Stimulated activated CD4-positive, alpha-beta T cell treated with anti-CD3 and anti-CD28 coated beads, Interleukin-2, amount 100 ng/mL, for 24 hours (primary cell): ENCODE measurements at regions not wholly inside any gene's neighbourhood (a gene's known extent, or its start where the extent isn't known, plus 50 kb on each side); places are given as distances from the start of the nearest gene placed in this dataset.
"Not testable (repeated sequence)": the region's sequence is repeated elsewhere in the genome, so short reads cannot be mapped to it uniquely, and the experiment has no call there.

Source experiments
- DNase-seq, 2 donors: peaks; one replicate each; pipeline ENCODE4 v3.0.0-alpha.2; 2020

GRCh38 chr20:51305316-51306052 lies 237.0 kb downstream of the NFATC2 start:
- DNase-seq = no peak

GRCh38 chr20:51303731-51304670 lies 238.5 kb downstream of the NFATC2 start:
- DNase-seq = no peak

- no peak for DNase-seq
Observed at GRCh38 chr20:51301026-51301425, 241.5 kb downstream of the NFATC2 start.

- no peak for DNase-seq
Observed at GRCh38 chr20:51300104-51300503, 242.4 kb downstream of the NFATC2 start.

GRCh38 chr20:51299413-51299812 lies 243.1 kb downstream of the NFATC2 start:
- DNase-seq = no peak

GRCh38 chr20:51298141-51298749 lies 244.3 kb downstream of the NFATC2 start:
- no peak for DNase-seq

- no peak for DNase-seq
Observed at GRCh38 chr20:51287628-51288413, 254.7 kb downstream of the NFATC2 start.

GRCh38 chr20:51286758-51287157 lies 255.8 kb downstream of the NFATC2 start:
- no peak for DNase-seq

GRCh38 chr20:51285684-51286083 lies 256.8 kb downstream of the NFATC2 start:
- no peak for DNase-seq

GRCh38 chr20:51284871-51285270 lies 257.6 kb downstream of the NFATC2 start:
- no peak for DNase-seq

GRCh38 chr20:51284176-51284575 lies 258.3 kb downstream of the NFATC2 start:
- no peak for DNase-seq

GRCh38 chr20:51281521-51281920 lies 258.6 kb upstream of the KCNG1 start:
- no peak for DNase-seq

GRCh38 chr20:51280047-51280446 lies 257.1 kb upstream of the KCNG1 start:
- DNase-seq = no peak

- DNase-seq = no peak
Observed at GRCh38 chr20:51277961-51278360, 255.1 kb upstream of the KCNG1 start.

- no peak for DNase-seq
Observed at GRCh38 chr20:51276296-51276695, 253.4 kb upstream of the KCNG1 start.

GRCh38 chr20:51275826-51276225 lies 252.9 kb upstream of the KCNG1 start:
- no peak for DNase-seq

- DNase-seq = no peak
Observed at GRCh38 chr20:51275181-51275580, 252.3 kb upstream of the KCNG1 start.

- DNase-seq = no peak
Observed at GRCh38 chr20:51272401-51272800, 249.5 kb upstream of the KCNG1 start.

GRCh38 chr20:51271931-51272330 lies 249.0 kb upstream of the KCNG1 start:
- no peak for DNase-seq

- not testable (repeated sequence) for DNase-seq
Observed at GRCh38 chr20:51271289-51271688, 248.4 kb upstream of the KCNG1 start.

GRCh38 chr20:51269671-51270070 lies 246.8 kb upstream of the KCNG1 start:
- no peak for DNase-seq

GRCh38 chr20:51267679-51268078 lies 244.8 kb upstream of the KCNG1 start:
- DNase-seq = no peak

GRCh38 chr20:51266353-51266752 lies 243.4 kb upstream of the KCNG1 start:
- DNase-seq = no peak
